Activated naive CD4-positive, alpha-beta T cell treated with anti-CD3 and anti-CD28 coated beads, Interleukin-2, amount 50 U/mL, for 24 hours (primary cell): ENCODE measurements at regions not wholly inside any gene's neighbourhood (a gene's known extent, or its start where the extent isn't known, plus 50 kb on each side); places are given as distances from the start of the nearest gene placed in this dataset.

Experiments
- H3K27ac Mint-ChIP-seq: one replicate; pipeline ENCODE4 v1.8.0; 2021; ENCODE audit warnings: mild to moderate bottlenecking, mixed read lengths
- H3K27me3 Mint-ChIP-seq: one replicate; pipeline ENCODE4 v1.8.0; 2021; ENCODE audit warnings: mixed read lengths
- H3K36me3 Mint-ChIP-seq: one replicate; pipeline ENCODE4 v1.8.0; 2021; ENCODE audit warnings: mixed read lengths
- H3K4me1 Mint-ChIP-seq: one replicate; pipeline ENCODE4 v1.8.0; 2021; ENCODE audit warnings: mixed read lengths
- H3K4me3 Mint-ChIP-seq: one replicate; pipeline ENCODE4 v1.8.0; 2021; ENCODE audit warnings: mild to moderate bottlenecking, mixed read lengths
- H3K9me3 Mint-ChIP-seq: one replicate; pipeline ENCODE4 v1.8.0; 2021; ENCODE audit warnings: mixed read lengths

DNA sequence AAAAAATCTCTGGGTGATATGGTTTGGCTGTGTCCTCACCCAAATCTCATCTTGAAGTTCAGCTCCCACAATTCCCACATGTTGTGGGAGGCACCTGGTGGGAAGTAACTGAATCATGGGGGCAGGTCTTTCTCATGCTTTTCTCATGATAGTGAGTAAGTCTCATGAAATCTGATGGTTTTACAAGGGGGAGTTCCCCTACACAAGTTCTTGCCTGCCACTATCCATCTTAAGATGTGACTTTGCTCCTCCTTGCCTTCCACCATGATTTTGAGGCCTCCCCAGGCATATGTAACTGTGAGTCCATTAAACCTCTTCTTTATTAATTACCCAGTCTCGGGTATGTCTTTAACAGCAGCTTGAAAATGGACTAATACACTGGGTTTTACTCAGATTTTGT lies 513.9 kb downstream of the TLE4 start:
- Mint-ChIP-seq H3K27ac (no peak overlapping the region), H3K4me1 (peaks cover 11% of the 10 kb centered on the region), H3K9me3 (no peaks in the 10 kb centered on the region), H3K27me3 (peaks cover 3% of the 10 kb centered on the region), H3K36me3 (no peaks in the 10 kb centered on the region), H3K4me3 (no peak overlapping the region)

DNA sequence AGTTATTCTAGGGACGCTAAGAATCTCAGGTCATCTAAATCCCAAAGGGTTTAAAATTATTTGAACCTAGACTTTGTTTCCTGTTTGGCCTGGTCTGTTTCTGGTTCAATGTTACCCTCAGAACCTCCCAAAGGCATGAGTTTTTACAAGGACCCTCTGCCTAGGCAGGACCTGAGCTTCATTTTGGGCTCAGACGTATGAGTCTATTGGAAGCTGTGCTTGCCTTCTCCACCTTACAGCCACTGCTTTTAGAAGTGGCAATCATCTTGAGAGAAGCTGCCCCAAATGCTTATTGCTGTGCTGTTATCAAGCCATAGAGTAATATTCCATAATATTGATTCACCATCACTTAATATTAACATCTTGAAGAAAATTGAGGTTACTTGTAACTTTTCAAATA lies 510.4 kb downstream of the TLE4 start:
- H3K4me1 Mint-ChIP-seq, result peaks cover 8% of the 10 kb centered on the region
- H3K4me3 Mint-ChIP-seq, result no peak overlapping the region
- no peaks in the 10 kb centered on the region for H3K36me3 Mint-ChIP-seq
- H3K27ac Mint-ChIP-seq, result no peak overlapping the region
- no peaks in the 10 kb centered on the region for H3K9me3 Mint-ChIP-seq
- H3K27me3 Mint-ChIP-seq, result no peaks in the 10 kb centered on the region

GRCh38 chr9:80078826-80079225 lies 507.1 kb downstream of the TLE4 start:
- Mint-ChIP-seq H3K4me3 (no peak overlapping the region), H3K36me3 (no peaks in the 10 kb centered on the region), H3K9me3 (no peaks in the 10 kb centered on the region), H3K27me3 (no peaks in the 10 kb centered on the region), H3K4me1 (no peaks in the 10 kb centered on the region), H3K27ac (no peak overlapping the region)

GRCh38 chr9:80077059-80077458 lies 505.3 kb downstream of the TLE4 start:
- Mint-ChIP-seq H3K4me3 (no peak overlapping the region), H3K27ac (no peak overlapping the region), H3K9me3 (no peaks in the 10 kb centered on the region), H3K27me3 (no peaks in the 10 kb centered on the region), H3K4me1 (no peaks in the 10 kb centered on the region), H3K36me3 (no peaks in the 10 kb centered on the region)

- Mint-ChIP-seq H3K4me1 (no peaks in the 10 kb centered on the region), H3K4me3 (no peak overlapping the region), H3K36me3 (no peaks in the 10 kb centered on the region), H3K27me3 (no peaks in the 10 kb centered on the region), H3K27ac (no peak overlapping the region), H3K9me3 (no peaks in the 10 kb centered on the region)
Observed at GRCh38 chr9:80076162-80076561, 504.4 kb downstream of the TLE4 start.

DNA sequence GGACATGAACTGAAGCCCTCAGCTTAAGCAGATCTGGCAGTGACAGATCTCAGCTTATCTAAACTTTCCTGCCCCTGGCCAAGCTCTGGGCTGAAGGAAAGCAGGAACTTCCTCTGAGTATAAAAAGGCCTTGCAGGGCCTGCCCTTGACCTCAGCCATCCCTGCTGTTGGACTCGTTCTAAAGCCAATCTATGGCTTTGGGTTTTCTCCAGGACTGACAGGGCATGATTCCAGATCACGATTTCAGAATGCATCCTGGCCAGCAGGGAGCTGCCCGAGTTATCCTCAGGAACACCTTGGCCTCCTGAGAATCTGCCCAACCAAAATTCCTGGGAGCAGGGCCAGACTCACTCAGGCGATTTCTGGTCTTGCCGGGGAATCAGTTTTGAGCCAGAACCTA lies 502.7 kb downstream of the TLE4 start:
- Mint-ChIP-seq H3K4me1 (no peaks in the 10 kb centered on the region), H3K9me3 (no peaks in the 10 kb centered on the region), H3K4me3 (no peak overlapping the region), H3K36me3 (no peaks in the 10 kb centered on the region), H3K27me3 (no peaks in the 10 kb centered on the region), H3K27ac (no peak overlapping the region)

- Mint-ChIP-seq H3K27me3 (peaks cover 4% of the 10 kb centered on the region), H3K27ac (no peak overlapping the region), H3K36me3 (no peaks in the 10 kb centered on the region), H3K4me3 (no peak overlapping the region), H3K9me3 (peaks cover 4% of the 10 kb centered on the region), H3K4me1 (no peaks in the 10 kb centered on the region)
Observed at GRCh38 chr9:80072451-80072850, 500.7 kb downstream of the TLE4 start.

DNA sequence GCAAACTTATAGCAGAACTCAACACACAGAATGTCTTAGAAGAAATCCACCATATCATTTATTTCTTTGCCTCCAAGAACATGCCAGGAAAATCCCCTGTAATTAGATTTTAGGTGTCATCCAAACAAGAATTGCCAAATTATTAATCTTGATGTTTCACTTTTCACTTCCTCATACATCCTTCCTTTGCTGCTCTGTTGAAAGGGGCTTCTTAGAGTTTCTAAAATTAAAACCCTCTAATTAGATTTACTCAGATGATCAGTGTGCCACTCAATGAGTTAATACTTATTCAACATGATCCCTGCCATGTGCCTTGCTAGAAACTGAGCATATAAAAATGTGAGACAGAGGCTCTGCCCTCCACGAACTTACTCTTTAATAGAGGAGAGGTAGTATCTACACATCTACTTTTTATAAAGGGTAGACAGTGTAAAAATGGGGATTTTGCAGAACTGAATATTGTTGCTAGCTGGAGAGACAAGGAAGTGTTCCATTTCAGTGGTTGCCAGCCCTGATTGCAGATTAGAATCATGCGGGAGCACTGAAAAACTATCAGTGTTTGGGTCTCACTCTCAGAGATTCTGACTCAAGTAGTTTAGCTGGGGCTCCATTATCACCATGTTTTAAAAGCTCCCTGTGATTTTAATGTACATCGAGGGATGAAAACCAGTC lies 498.4 kb downstream of the TLE4 start:
- H3K27me3 Mint-ChIP-seq, result peaks cover 5% of the 10 kb centered on the region

GRCh38 chr9:80066931-80067330 lies 495.2 kb downstream of the TLE4 start:
- H3K27me3 Mint-ChIP-seq, result peaks cover 5% of the 10 kb centered on the region
- H3K4me1 Mint-ChIP-seq, result no peaks in the 10 kb centered on the region
- H3K9me3 Mint-ChIP-seq, result peaks cover 4% of the 10 kb centered on the region
- no peak overlapping the region for H3K4me3 Mint-ChIP-seq
- H3K27ac Mint-ChIP-seq, result no peak overlapping the region
- no peaks in the 10 kb centered on the region for H3K36me3 Mint-ChIP-seq

More for the DNA sequence above, 498.4 kb downstream of the TLE4 start:
- H3K36me3 Mint-ChIP-seq, result no peaks in the 10 kb centered on the region
- H3K4me3 Mint-ChIP-seq, result no peak overlapping the region
- no peak overlapping the region for H3K27ac Mint-ChIP-seq
- no peaks in the 10 kb centered on the region for H3K4me1 Mint-ChIP-seq
- H3K9me3 Mint-ChIP-seq, result peaks cover 4% of the 10 kb centered on the region

DNA sequence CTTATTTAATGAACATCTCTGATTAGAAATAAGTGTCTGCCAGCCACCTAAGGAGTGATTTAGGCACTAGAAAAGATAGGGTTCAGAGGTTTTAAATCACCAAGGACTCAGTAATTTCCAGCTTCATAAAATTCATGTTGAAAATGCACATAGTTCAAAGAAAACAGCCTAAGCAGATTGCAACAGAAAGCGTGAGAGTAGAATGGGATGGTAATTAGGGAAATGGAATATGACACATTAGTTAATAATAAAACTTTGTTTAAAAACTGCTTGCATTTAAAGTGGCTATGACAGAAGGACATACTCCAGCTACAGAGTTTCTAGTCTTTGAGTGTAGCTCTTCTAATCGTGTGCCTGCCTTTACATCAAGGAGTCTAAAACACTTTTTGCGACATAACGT lies 490.8 kb downstream of the TLE4 start:
- H3K36me3 Mint-ChIP-seq, result no peaks in the 10 kb centered on the region
- no peak overlapping the region for H3K4me3 Mint-ChIP-seq
- peaks cover 3% of the 10 kb centered on the region for H3K9me3 Mint-ChIP-seq
- H3K27me3 Mint-ChIP-seq, result peaks cover 1% of the 10 kb centered on the region
- H3K4me1 Mint-ChIP-seq, result no peaks in the 10 kb centered on the region
- no peak overlapping the region for H3K27ac Mint-ChIP-seq

GRCh38 chr9:80061940-80062339 lies 490.2 kb downstream of the TLE4 start:
- Mint-ChIP-seq H3K27me3 (peaks cover 1% of the 10 kb centered on the region), H3K4me1 (no peaks in the 10 kb centered on the region), H3K27ac (no peak overlapping the region), H3K4me3 (no peak overlapping the region), H3K36me3 (no peaks in the 10 kb centered on the region), H3K9me3 (peaks cover 3% of the 10 kb centered on the region)

DNA sequence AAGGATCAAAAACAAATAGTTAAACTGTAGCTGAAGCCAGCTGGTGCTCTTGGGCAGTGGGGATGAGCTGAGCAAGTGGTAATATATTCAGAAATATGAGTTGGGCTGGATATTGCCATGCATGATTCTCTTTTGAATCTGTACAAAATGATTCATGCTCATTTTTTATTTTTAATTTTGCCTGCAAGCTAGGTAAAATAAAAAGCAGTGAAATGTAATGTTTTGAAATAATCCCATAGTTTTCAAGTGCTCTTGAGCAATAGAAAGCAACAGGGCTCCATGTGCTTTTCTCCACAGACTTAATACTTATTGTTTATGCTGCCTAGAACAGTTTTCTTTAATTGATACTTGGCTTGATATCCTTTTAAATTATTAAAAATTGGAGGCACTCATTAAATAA lies 489.3 kb downstream of the TLE4 start:
- Mint-ChIP-seq H3K27me3 (peaks cover 1% of the 10 kb centered on the region), H3K27ac (no peak overlapping the region), H3K9me3 (peaks cover 3% of the 10 kb centered on the region), H3K4me3 (no peak overlapping the region), H3K4me1 (no peaks in the 10 kb centered on the region), H3K36me3 (no peaks in the 10 kb centered on the region)

DNA sequence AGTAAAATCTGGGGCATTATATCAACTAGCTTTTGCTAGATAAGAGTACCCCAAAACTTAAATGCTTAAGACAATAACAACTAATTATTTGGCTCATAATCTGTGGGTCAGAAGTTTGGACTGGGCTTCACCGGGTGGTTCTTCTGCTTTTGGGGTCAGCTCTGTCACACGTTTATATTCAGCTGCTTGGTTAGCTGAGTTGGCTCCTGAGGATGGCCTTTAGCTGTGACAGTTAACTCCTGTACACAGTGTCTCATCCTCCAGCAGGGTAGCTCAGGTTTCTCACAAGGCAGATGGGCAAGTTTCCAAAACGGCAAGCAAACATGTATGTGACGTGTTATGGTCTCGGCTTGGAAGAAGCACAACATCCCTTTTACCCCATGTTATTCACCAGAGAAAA lies 488.2 kb downstream of the TLE4 start:
- Mint-ChIP-seq H3K36me3 (no peaks in the 10 kb centered on the region), H3K9me3 (peaks cover 8% of the 10 kb centered on the region), H3K27me3 (peaks cover under 1% of the 10 kb centered on the region), H3K4me1 (no peaks in the 10 kb centered on the region), H3K4me3 (no peak overlapping the region), H3K27ac (no peak overlapping the region)

DNA sequence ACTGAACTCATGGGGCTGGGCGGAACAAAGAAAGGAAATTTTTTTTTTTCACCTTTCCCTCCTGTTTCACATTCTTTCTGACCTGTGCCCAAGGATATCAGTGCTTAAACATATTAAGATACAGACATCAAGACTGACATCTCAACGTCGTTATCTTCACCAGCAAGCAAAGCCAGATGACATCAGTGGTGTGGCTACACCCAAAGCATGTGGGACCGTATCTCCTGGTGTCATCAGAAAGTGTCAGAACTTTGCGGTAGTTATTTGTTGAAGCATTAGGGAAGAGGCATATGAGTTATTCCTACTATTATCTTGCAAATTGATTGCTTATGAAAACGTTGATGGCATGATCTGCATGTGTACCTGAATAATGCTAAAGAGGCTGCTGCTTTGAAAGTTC lies 487.4 kb downstream of the TLE4 start:
- H3K4me3 Mint-ChIP-seq, result no peak overlapping the region
- no peaks in the 10 kb centered on the region for H3K4me1 Mint-ChIP-seq
- H3K27me3 Mint-ChIP-seq, result peaks cover 1% of the 10 kb centered on the region
- H3K36me3 Mint-ChIP-seq, result no peaks in the 10 kb centered on the region
- H3K9me3 Mint-ChIP-seq, result peaks cover 8% of the 10 kb centered on the region
- H3K27ac Mint-ChIP-seq, result no peak overlapping the region

DNA sequence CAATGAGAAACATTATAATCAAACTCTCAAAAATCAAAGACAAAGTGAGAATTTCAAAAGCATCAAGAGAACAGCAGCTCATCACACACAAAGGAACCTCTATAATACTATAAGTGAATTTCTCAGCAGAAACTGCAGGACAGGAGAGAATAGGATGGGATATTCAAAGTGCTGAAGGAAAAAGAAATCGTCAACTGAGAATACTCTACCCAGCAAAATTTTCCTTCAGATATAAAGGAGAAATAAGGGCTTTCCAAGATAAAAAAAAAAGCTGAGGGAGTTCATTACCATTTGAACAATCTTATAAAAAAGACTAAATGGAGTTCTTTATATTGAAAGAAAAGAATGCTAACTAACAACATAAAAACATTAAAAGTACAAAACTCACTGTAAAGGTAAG lies 481.1 kb downstream of the TLE4 start:
- Mint-ChIP-seq H3K4me3 (no peak overlapping the region), H3K27me3 (peaks cover 4% of the 10 kb centered on the region), H3K27ac (no peak overlapping the region), H3K9me3 (peaks cover 12% of the 10 kb centered on the region), H3K36me3 (peaks cover 5% of the 10 kb centered on the region), H3K4me1 (no peaks in the 10 kb centered on the region)

GRCh38 chr9:80049096-80049782 lies 477.5 kb downstream of the TLE4 start:
- Mint-ChIP-seq H3K4me1 (no peaks in the 10 kb centered on the region), H3K27me3 (peaks cover 7% of the 10 kb centered on the region), H3K27ac (no peak overlapping the region), H3K4me3 (no peak overlapping the region), H3K36me3 (peaks cover 5% of the 10 kb centered on the region), H3K9me3 (peaks cover 7% of the 10 kb centered on the region)

DNA sequence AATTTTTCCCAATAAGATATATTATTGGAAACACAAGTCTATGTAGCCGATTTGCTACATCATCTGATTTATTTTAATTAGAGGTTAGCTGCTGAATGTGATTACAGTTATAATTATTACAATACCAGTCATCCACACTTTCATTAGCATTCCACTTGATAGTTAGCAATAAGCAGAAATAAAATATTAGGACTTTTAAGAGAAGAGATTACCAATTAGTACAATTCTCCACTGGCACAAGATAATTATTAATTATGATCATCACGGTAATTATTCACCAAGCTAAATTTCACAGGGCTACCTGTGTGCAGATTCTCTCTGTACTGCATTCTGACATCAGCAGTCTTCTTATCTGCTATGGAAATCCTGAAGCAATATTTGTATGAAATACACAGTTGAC lies 474.7 kb downstream of the TLE4 start:
- H3K4me3 Mint-ChIP-seq, result no peak overlapping the region
- H3K27me3 Mint-ChIP-seq, result peaks cover 5% of the 10 kb centered on the region
- H3K27ac Mint-ChIP-seq, result no peak overlapping the region
- no peaks in the 10 kb centered on the region for H3K36me3 Mint-ChIP-seq
- no peaks in the 10 kb centered on the region for H3K9me3 Mint-ChIP-seq
- no peaks in the 10 kb centered on the region for H3K4me1 Mint-ChIP-seq
